ENCODE measurements at regions not wholly inside any gene's neighbourhood (a gene's known extent, or its start where the extent isn't known, plus 50 kb on each side); places are given as distances from the start of the nearest gene placed in this dataset.

DNA sequence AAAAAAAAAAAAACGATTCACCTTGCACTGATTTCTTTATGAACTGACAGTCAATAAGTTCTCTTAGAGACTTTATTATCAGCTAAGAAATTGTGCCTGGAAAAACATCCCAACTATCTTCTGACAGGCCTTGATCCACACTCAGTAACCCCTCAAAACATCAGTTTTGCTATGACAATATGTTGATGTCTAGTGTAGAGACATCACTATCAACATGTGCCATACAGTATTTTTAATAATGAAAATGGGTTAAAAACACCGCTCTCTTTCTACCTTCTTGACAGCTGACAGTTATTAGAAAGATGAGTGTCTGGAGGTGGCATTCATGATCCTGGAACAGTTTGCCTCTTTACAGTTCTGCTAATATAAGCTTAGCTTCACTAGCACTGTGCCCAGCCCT lies 175.8 kb upstream of the TMEM229A start:
- no peaks in the 10 kb centered on the region for H3K4me1 Mint-ChIP-seq (ENCODE audit: unreplicated experiment)

DNA sequence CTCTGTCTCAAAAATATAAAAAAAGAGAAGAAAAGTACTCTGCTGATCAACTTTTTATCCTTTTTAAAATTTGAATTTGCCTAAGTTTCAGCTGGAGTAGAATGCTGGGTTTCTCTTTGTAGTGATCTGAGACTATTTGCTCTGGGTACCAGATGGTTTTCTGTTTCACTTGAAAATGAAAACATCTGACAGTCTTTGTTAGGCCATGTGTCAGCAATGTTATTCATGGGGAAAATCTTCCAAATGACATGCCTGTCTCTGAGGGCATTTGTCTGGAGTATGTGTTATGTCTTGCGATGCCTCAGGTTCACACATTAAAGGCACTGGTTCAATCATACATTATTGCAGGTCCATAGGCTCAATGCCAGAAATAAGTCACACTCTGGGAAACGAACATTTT lies 175.3 kb upstream of the TMEM229A start:
- no peaks in the 10 kb centered on the region for H3K4me1 Mint-ChIP-seq (ENCODE audit: unreplicated experiment)
- no peaks in the 10 kb centered on the region for H3K27me3 Mint-ChIP-seq (ENCODE audit: unreplicated experiment)
- no peaks in the 10 kb centered on the region for H3K9me3 Mint-ChIP-seq (ENCODE audit: unreplicated experiment)
- no peak overlapping the region for H3K27ac Mint-ChIP-seq (ENCODE audit: unreplicated experiment)
- DNase-seq (ENCODE audit: extremely low spot score, unreplicated experiment) = no peak
- H3K36me3 Mint-ChIP-seq (ENCODE audit: unreplicated experiment) = no peaks in the 10 kb centered on the region
- TF ChIP-seq, protein P1, sequence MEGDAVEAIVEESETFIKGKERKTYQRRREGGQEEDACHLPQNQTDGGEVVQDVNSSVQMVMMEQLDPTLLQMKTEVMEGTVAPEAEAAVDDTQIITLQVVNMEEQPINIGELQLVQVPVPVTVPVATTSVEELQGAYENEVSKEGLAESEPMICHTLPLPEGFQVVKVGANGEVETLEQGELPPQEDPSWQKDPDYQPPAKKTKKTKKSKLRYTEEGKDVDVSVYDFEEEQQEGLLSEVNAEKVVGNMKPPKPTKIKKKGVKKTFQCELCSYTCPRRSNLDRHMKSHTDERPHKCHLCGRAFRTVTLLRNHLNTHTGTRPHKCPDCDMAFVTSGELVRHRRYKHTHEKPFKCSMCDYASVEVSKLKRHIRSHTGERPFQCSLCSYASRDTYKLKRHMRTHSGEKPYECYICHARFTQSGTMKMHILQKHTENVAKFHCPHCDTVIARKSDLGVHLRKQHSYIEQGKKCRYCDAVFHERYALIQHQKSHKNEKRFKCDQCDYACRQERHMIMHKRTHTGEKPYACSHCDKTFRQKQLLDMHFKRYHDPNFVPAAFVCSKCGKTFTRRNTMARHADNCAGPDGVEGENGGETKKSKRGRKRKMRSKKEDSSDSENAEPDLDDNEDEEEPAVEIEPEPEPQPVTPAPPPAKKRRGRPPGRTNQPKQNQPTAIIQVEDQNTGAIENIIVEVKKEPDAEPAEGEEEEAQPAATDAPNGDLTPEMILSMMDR (IDR thresholded peaks at IDR 0.05) = no peak
- H3K4me3 Mint-ChIP-seq (ENCODE audit: unreplicated experiment) = no peak overlapping the region

More for the DNA sequence above, 175.8 kb upstream of the TMEM229A start:
- Mint-ChIP-seq H3K9me3 (ENCODE audit: unreplicated experiment) (no peaks in the 10 kb centered on the region), H3K4me3 (ENCODE audit: unreplicated experiment) (no peak overlapping the region), H3K27ac (ENCODE audit: unreplicated experiment) (no peak overlapping the region), H3K27me3 (ENCODE audit: unreplicated experiment) (no peaks in the 10 kb centered on the region), H3K36me3 (ENCODE audit: unreplicated experiment) (no peaks in the 10 kb centered on the region)
- TF ChIP-seq, protein P1 (IDR thresholded peaks at IDR 0.05) = no peak
- no peak for DNase-seq (ENCODE audit: extremely low spot score, unreplicated experiment)

DNA sequence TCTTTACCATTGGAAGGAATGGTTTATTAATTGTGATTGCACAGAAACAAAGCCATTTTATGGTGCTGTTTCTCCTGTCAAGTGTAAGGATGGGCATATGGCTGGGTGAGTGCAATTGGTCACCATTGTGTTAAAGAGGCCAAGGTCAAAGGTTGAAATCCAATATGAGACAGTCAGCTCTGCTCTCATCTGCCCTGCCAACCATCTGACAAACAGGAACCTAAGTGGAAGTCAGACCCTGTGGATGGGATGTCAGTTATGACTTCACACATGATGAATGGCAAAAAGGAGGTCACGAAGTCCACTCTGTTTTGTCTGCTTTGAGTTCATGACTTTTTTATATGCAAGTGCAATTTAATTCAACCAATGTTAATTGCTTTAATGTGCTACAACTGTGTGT lies 172.7 kb upstream of the TMEM229A start:
- TF ChIP-seq, protein P1 (IDR thresholded peaks at IDR 0.05) = no peak
- no peak overlapping the region for H3K27ac Mint-ChIP-seq (ENCODE audit: unreplicated experiment)
- H3K27me3 Mint-ChIP-seq (ENCODE audit: unreplicated experiment) = no peaks in the 10 kb centered on the region
- H3K36me3 Mint-ChIP-seq (ENCODE audit: unreplicated experiment) = no peaks in the 10 kb centered on the region
- peaks cover 11% of the 10 kb centered on the region for H3K4me1 Mint-ChIP-seq (ENCODE audit: unreplicated experiment)
- no peak for DNase-seq (ENCODE audit: extremely low spot score, unreplicated experiment)
- no peaks in the 10 kb centered on the region for H3K9me3 Mint-ChIP-seq (ENCODE audit: unreplicated experiment)
- no peak overlapping the region for H3K4me3 Mint-ChIP-seq (ENCODE audit: unreplicated experiment)

DNA sequence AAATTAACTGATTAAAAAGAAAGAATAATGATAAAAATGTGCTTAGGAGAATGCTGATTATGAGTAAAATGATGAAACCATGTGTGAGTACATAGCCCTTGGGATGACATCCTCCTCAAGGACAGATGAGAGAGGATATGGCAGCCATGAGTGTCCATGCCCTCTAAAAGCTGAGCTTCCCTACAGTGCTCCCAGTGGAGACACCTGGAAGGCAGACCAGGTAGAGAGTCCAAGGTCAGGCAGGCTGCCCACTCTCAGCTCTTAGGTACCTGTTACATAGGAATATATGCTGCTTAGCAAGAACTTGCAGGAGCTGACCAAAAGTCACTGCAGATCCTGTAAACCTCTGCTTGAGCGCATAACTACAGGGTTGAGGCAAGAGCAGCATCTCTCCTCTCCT lies 169.7 kb upstream of the TMEM229A start:
- TF ChIP-seq, protein P1 (IDR thresholded peaks at IDR 0.05) = no peak
- no peaks in the 10 kb centered on the region for H3K36me3 Mint-ChIP-seq (ENCODE audit: unreplicated experiment)

DNA sequence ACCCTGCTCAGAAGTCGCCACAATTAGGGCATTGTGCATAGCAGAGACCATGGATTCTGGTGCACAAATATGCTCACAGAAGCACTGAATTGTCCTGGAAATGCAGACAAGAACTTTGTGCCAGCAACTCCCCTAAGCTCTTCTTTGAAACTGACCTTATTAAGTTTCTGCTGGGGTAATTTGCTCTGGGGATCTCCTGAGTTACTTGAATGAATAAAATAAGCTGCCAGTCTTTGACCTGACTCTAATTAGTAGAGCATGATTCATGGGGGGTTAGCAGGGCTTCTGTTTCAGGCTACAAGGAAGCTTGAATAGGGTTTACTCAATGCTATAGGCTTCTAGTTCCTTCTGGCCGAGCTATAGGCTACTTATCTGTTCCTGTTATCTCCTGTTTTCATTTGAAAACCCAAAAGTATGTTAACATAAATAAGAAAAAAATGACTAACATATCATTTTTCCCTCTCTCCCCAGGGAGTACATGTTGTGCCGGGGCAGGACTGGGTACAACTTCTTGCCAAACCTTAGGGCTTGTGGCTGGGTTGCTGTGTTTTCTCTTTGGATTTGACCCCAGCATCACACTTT lies 169.0 kb upstream of the TMEM229A start:
- Mint-ChIP-seq H3K36me3 (ENCODE audit: unreplicated experiment) (no peaks in the 10 kb centered on the region), H3K27me3 (ENCODE audit: unreplicated experiment) (peaks cover 4% of the 10 kb centered on the region), H3K27ac (ENCODE audit: unreplicated experiment) (no peak overlapping the region), H3K4me1 (ENCODE audit: unreplicated experiment) (peaks cover 11% of the 10 kb centered on the region), H3K4me3 (ENCODE audit: unreplicated experiment) (no peak overlapping the region), H3K9me3 (ENCODE audit: unreplicated experiment) (no peaks in the 10 kb centered on the region)
- DNase-seq (ENCODE audit: extremely low spot score, unreplicated experiment) = no peak
- TF ChIP-seq, protein P1 (IDR thresholded peaks at IDR 0.05) = no peak

More for the DNA sequence above, 169.7 kb upstream of the TMEM229A start:
- no peaks in the 10 kb centered on the region for H3K9me3 Mint-ChIP-seq (ENCODE audit: unreplicated experiment)
- DNase-seq (ENCODE audit: extremely low spot score, unreplicated experiment) = no peak
- H3K4me1 Mint-ChIP-seq (ENCODE audit: unreplicated experiment) = peaks cover 11% of the 10 kb centered on the region
- no peak overlapping the region for H3K4me3 Mint-ChIP-seq (ENCODE audit: unreplicated experiment)
- no peaks in the 10 kb centered on the region for H3K27me3 Mint-ChIP-seq (ENCODE audit: unreplicated experiment)
- H3K27ac Mint-ChIP-seq (ENCODE audit: unreplicated experiment) = no peak overlapping the region

Data from osteocyte (in vitro differentiated cells).